ENCODE measurements at regions not wholly inside any gene's neighbourhood (a gene's known extent, or its start where the extent isn't known, plus 50 kb on each side); places are given as distances from the start of the nearest gene placed in this dataset.

DNA sequence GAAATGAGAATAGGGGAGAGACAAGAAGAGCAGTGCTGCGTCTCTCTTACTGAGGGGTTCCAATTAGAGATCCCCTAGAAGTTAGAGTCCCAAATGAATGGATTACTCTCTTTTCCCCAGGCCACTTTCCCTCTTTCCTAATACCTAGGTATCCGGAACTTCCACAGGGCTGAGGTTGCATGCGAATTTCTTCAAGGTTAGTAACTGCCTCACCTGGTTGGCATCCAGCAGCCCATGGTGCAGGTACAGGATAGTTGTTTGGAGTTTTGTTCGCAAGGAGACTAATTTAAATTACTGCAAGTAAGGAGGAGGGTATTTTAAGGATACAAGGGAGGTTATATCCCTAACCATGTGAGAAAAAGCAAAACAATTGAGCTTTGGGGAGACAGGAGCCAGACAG is 52.4 kb upstream of the JAK2 start:
- no peak overlapping the region for H3K27ac ChIP-seq (ENCODE audit: low read length)
- H3K9ac ChIP-seq (ENCODE audit: low read length), result no peak overlapping the region
- no peak overlapping the region for H3K4me3 ChIP-seq (ENCODE audit: low read length)

DNA sequence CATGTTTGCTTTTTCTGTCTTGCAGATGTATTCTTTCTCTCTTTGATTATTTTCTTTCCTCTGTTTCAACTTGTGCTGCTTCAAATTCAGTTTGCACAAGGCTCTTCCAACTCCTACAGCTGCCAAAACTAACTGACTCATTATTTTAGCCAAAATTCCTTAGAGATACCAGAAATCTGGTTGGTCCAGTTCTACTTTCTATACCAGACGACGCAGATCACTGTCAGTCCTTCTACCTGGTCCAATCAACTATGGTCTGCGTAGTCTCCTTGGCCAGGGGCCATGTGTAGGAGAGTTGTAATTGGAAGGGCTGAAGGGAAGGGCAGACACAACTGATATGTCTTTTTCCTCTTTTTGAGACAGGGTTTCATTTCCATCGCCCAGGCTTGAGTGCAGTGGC is 51.9 kb upstream of the JAK2 start:
- Histone ChIP-seq H3K9me3 (replicated peaks; ENCODE audit: insufficient read depth, low read length) (no peaks in the 10 kb centered on the region), H3K4me3 (ENCODE audit: low read length) (no peak overlapping the region), H3K9ac (ENCODE audit: low read length) (no peak overlapping the region), H3K4me2 (ENCODE audit: low read depth, low read length) (no peak overlapping the region), H3K27me3 (replicated peaks; ENCODE audit: insufficient read depth, low read length) (no peaks in the 10 kb centered on the region), H4K20me1 (ENCODE audit: insufficient read depth, low read length) (no peaks in the 10 kb centered on the region), H3F3A (ENCODE audit: insufficient read depth, low read length) (0 out of 2 replicates have a peak, but pooled peaks cover 3% of the 10 kb centered on the region), H3K36me3 (replicated peaks; ENCODE audit: insufficient read depth, low read length) (no peaks in the 10 kb centered on the region), H3K9me2 (replicated peaks; ENCODE audit: insufficient read depth, low read length) (no peaks in the 10 kb centered on the region), H2AFZ (ENCODE audit: low read length) (no peak overlapping the region), H3K27ac (ENCODE audit: low read length) (no peak overlapping the region), H3K4me1 (ENCODE audit: low read length) (peaks cover 24% of the 10 kb centered on the region), H3K79me2 (ENCODE audit: low read length) (no peaks in the 10 kb centered on the region)
- no peak for DNase-seq
- TF ChIP-seq, protein P1, sequence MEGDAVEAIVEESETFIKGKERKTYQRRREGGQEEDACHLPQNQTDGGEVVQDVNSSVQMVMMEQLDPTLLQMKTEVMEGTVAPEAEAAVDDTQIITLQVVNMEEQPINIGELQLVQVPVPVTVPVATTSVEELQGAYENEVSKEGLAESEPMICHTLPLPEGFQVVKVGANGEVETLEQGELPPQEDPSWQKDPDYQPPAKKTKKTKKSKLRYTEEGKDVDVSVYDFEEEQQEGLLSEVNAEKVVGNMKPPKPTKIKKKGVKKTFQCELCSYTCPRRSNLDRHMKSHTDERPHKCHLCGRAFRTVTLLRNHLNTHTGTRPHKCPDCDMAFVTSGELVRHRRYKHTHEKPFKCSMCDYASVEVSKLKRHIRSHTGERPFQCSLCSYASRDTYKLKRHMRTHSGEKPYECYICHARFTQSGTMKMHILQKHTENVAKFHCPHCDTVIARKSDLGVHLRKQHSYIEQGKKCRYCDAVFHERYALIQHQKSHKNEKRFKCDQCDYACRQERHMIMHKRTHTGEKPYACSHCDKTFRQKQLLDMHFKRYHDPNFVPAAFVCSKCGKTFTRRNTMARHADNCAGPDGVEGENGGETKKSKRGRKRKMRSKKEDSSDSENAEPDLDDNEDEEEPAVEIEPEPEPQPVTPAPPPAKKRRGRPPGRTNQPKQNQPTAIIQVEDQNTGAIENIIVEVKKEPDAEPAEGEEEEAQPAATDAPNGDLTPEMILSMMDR (IDR thresholded peaks at IDR 0.05; ENCODE audit: low read length), result no peak
- no peak for TF ChIP-seq EZH2 (optimal IDR thresholded peaks at IDR 0.05; ENCODE audit: low read depth, low read length)
- TF ChIP-seq EZH2phosphoT487 (IDR thresholded peaks at IDR 0.05; ENCODE audit: low read length), result no peak

More for the DNA sequence above, 52.4 kb upstream of the JAK2 start:
- Histone ChIP-seq H3K9me2 (replicated peaks; ENCODE audit: insufficient read depth, low read length) (no peaks in the 10 kb centered on the region), H3F3A (ENCODE audit: insufficient read depth, low read length) (no peaks in the 10 kb centered on the region), H3K27me3 (replicated peaks; ENCODE audit: insufficient read depth, low read length) (no peaks in the 10 kb centered on the region), H4K20me1 (ENCODE audit: insufficient read depth, low read length) (no peaks in the 10 kb centered on the region), H3K4me2 (ENCODE audit: low read depth, low read length) (no peak overlapping the region), H3K4me1 (ENCODE audit: low read length) (peaks cover 19% of the 10 kb centered on the region), H2AFZ (ENCODE audit: low read length) (no peak overlapping the region), H3K79me2 (ENCODE audit: low read length) (no peaks in the 10 kb centered on the region), H3K9me3 (replicated peaks; ENCODE audit: insufficient read depth, low read length) (no peaks in the 10 kb centered on the region), H3K36me3 (replicated peaks; ENCODE audit: insufficient read depth, low read length) (no peaks in the 10 kb centered on the region)
- no peak for TF ChIP-seq EZH2phosphoT487 (IDR thresholded peaks at IDR 0.05; ENCODE audit: low read length)
- TF ChIP-seq, protein P1 (IDR thresholded peaks at IDR 0.05; ENCODE audit: low read length), result no peak
- TF ChIP-seq EZH2 (optimal IDR thresholded peaks at IDR 0.05; ENCODE audit: low read depth, low read length), result no peak
- DNase-seq, result no peak

DNA sequence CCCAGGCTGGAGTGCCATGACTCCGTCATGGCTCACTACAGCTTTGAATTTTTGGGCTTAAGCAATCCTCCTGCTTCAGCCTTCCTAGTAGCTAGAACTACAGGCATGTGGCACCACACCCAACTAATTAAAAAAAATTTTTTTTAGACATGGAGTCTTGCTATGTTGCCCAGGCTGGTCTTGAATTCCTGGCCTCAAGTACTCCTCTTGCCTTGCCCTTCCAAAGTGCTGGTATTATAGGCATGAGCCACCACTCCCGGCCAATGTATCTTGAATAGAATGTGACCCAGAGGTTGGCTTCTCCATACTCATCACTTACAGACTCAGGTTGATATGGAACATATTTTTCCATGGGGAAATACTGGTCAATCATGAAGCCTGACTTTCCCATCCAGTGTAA is 51.2 kb upstream of the JAK2 start:
- H3K4me3 ChIP-seq (ENCODE audit: low read length), result no peak overlapping the region
- no peak for DNase-seq
- H4K20me1 ChIP-seq (ENCODE audit: insufficient read depth, low read length), result no peaks in the 10 kb centered on the region
- no peaks in the 10 kb centered on the region for H3K79me2 ChIP-seq (ENCODE audit: low read length)
- H2AFZ ChIP-seq (ENCODE audit: low read length), result no peak overlapping the region
- no peak overlapping the region for H3K9ac ChIP-seq (ENCODE audit: low read length)
- peaks cover 31% of the 10 kb centered on the region for H3K4me1 ChIP-seq (ENCODE audit: low read length)
- H3K9me3 ChIP-seq (replicated peaks; ENCODE audit: insufficient read depth, low read length), result no peaks in the 10 kb centered on the region
- no peak overlapping the region for H3K4me2 ChIP-seq (ENCODE audit: low read depth, low read length)
- TF ChIP-seq EZH2 (optimal IDR thresholded peaks at IDR 0.05; ENCODE audit: low read depth, low read length), result no peak
- no peaks in the 10 kb centered on the region for H3K27me3 ChIP-seq (replicated peaks; ENCODE audit: insufficient read depth, low read length)
- peaks cover 10% of the 10 kb centered on the region for H3F3A ChIP-seq (ENCODE audit: insufficient read depth, low read length)
- no peaks in the 10 kb centered on the region for H3K9me2 ChIP-seq (replicated peaks; ENCODE audit: insufficient read depth, low read length)
- H3K27ac ChIP-seq (ENCODE audit: low read length), result no peak overlapping the region
- H3K36me3 ChIP-seq (replicated peaks; ENCODE audit: insufficient read depth, low read length), result no peaks in the 10 kb centered on the region

DNA sequence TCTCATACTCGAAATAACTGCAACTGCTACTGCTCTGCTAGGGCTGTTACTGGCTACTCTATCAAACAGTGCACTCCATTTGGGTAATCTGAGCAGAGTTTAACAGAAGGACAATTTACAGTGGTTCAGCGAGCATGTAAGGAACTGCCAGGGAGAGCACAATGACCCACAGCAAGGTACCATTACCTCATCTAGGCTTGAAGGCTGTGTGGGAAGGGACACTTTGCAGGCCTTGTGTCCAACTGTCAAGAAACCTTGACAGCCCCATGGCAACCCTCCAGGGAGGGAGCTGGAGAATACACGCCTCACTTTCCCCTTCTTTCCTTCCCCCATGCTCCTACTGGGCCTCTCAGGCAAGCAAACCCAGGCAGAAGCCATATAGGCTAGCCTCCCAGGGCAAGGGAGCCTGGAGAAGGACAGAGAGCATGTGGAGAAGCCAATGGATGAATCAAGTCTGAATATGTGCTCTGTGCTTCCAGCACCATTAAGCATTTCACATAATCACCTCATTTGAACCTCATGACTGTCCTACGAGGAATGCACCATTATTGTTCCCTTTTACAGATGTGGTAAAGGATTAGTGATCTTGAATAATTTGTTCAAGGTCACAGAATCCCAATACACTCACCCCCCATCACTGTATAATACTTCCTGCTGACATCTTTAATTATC is 49.9 kb upstream of the JAK2 start:
- Histone ChIP-seq H3K27me3 (replicated peaks; ENCODE audit: insufficient read depth, low read length) (no peaks in the 10 kb centered on the region), H3K27ac (ENCODE audit: low read length) (no peak overlapping the region), H4K20me1 (ENCODE audit: insufficient read depth, low read length) (no peaks in the 10 kb centered on the region), H3K4me1 (ENCODE audit: low read length) (peaks cover 40% of the 10 kb centered on the region), H3F3A (ENCODE audit: insufficient read depth, low read length) (peaks cover 13% of the 10 kb centered on the region), H3K9me2 (replicated peaks; ENCODE audit: insufficient read depth, low read length) (no peaks in the 10 kb centered on the region), H3K4me3 (ENCODE audit: low read length) (no peak overlapping the region), H2AFZ (ENCODE audit: low read length) (no peak overlapping the region), H3K36me3 (replicated peaks; ENCODE audit: insufficient read depth, low read length) (no peaks in the 10 kb centered on the region), H3K79me2 (ENCODE audit: low read length) (no peaks in the 10 kb centered on the region), H3K9me3 (replicated peaks; ENCODE audit: insufficient read depth, low read length) (no peaks in the 10 kb centered on the region), H3K4me2 (ENCODE audit: low read depth, low read length) (no peak overlapping the region), H3K9ac (ENCODE audit: low read length) (no peak overlapping the region)
- DNase-seq, result no peak
- TF ChIP-seq EZH2 (optimal IDR thresholded peaks at IDR 0.05; ENCODE audit: low read depth, low read length) (no peak), EZH2phosphoT487 (IDR thresholded peaks at IDR 0.05; ENCODE audit: low read length) (no peak)
- TF ChIP-seq, protein P1 (IDR thresholded peaks at IDR 0.05; ENCODE audit: low read length), result no peak
